SIG-M5 treated with dmso at 0.1 percent for 504 hours (cell line): ENCODE measurements at regions not wholly inside any gene's neighbourhood (a gene's known extent, or its start where the extent isn't known, plus 50 kb on each side); places are given as distances from the start of the nearest gene placed in this dataset.
"Not testable (repeated sequence)": the region's sequence is repeated elsewhere in the genome, so short reads cannot be mapped to it uniquely, and the experiment has no call there.

Experiments used
- DNase-seq: peaks from one replicate; lab custom pipeline; 2025; ENCODE audit not compliant: unreplicated experiment; lab: John Stamatoyannopoulos, UW

DNA sequence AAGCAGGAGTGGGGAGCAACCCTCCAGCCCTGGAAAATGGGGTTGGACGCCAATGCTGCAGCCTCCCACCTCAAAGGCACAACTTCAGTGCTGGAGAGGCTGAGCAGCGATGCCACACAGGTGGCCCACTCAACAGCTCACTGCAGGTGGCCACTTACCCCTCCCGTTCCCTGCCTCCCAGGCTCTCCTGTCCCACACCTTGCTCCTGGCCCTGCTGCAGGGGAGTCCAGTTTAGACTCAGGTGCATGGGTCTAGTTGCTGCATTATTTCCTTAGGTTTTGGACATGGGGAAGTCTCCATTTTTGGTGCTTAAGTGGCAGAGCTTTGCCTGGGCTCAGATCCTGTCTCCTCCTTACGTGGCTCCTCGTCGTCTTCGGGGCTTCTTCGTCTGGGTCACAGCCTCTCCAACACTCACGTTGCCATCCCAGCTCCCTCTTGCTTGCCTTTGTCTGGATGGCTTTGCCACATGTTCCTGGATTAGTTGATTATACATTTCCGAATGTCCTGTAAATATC is 898.3 kb downstream of the BRD1 start:
- DNase-seq: no peak

DNA sequence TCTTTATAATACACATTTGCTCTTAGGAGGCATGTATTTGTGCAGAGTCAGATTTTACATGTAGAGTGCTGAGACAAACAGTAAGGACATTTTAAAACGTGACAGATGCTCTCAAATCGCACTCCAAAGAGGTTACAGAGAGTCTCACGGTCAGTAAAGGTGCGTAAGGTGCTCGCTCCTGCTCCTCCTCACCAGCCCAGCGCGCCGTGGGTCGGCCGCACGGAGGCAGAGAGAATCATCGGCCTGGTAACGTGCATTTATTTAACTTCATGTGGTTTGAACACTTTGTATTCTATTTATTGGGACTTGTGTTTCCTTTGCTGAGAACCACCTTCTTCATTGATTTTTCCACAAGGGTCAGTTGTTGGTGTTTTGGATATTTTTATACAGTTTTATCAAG is 900.1 kb downstream of the BRD1 start:
- no peak for DNase-seq

DNA sequence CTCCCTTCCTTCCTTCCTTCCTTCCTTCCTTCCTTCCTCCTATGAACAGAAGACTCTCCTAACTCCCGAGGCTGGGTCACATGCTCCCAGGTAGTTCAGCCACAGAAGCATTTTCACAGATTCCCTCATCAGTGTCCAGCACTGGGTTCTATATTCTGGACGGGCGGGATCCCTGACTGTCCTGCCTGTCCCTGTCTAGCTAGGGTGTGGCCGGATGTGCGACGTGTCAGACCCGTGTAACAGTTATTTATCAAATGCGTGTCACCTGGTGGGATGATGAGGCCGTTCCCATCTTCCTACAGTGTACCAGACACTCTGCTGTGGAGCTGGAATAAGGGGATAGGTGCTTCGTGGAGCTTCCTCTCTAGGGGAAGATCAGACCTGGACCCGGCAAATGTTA is 901.0 kb downstream of the BRD1 start:
- DNase-seq: no peak

DNA sequence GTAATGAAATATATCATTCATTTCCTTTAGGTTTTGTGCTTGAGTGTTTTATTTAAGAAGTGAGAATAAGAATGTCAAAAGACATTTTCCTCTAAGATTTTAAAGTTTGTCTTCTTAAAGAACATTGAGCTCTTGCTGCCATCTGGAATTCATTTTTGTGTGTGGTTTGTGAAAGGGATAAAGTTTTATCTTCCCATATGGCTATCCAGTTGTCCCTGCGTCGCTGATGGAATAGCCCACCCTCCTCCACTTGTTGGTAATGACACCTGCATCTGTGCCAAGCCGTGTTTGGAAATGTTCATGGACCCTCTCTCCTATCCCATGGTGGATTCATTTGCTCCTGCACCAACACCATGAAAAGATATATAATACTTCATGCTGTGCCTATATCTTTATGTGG is 901.5 kb downstream of the BRD1 start:
- no peak for DNase-seq

DNA sequence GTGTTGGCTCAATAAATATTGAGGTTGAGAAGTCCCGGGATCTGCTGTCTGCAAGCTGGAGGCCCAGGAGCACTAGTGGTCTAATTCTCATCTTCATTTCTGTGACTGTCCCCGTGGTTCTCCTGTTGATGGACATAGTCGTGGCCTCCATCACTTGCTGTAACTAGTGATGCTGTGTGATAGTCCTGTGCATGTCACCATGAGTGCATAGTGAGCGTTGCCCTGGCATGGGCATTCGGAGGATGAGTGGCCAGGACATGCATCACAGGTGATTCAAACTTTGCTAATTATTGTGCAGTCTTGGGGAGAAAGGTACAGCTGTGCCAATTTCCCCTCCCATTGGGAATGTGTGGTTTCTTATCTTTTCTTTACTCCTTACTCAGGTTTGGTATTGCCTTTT is 902.2 kb downstream of the BRD1 start:
- no peak for DNase-seq

DNA sequence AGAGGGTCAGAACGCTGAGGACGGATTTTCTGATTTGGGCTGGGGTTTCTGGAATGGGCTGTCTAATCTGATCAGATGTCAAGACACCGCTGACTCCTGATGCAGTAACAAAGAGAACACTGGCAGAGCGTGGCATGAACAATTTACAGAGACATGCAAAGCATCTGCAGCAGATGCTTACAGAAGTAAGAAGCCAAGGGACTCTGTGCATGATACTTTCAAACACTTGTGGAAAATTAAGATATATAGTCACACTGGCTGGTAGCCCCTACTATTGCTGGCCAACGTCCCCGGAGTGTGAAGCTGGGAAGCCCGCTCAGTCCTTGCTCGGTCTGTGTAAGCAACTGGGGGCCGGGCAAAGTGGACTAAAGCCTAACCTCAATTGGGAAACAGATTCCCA is 903.7 kb downstream of the BRD1 start:
- no peak for DNase-seq

DNA sequence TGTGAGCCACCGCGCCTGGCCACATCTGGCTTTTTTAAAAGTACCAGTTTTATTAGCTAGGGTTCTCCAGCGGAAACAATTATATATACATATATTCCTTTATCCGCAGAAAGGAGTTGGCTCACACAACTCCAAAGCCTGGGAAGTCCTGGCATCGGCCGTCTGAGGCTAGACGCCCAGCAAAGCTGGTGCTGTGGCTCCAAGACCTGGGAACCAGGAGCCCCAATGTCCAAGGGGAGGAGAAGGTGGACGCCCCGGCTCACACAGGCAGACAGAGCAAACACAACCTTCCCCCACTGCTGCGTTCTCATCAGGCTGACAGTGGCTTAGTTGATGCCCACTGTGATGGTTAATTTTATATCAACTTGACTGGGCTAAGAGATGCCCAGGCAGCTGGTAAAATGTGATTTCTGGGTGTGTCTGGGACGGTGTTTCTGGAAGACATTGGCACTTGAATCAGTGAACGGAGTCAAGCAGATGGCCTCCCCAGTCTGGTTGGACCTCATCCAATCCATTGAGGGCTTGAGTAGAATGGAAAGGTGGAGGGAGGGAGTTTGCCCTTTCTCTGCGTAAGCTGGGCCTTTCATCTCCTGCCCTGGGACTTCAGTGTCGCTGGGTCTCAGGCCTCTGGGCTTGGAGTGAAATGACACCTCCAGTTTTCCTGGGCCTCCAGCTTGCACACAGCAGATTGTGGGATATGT is 904.4 kb downstream of the BRD1 start:
- DNase-seq: no peak

DNA sequence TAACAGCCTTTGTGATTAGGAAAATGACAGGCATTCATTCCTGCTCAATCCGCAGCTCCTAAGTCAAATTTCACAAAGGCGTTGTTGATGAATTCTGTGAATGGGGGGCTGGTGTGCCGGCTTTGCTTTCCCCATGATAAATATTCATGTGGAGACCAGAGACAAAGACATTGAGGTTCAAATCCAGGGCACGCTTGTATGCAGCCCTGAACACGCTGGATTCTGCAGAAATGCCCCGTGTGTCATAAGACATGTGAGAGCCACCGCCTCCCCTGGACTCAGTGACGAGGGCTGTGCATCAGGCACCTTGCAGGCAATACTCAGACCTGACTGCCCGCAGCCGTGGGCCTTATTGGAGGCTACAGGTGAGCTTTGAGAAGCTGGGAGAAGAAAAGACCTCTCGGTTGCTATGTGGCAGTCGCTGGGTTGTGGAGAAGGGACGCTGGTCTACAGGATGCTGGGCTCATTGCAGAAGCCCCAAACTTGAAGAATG is 906.2 kb downstream of the BRD1 start:
- DNase-seq: no peak

DNA sequence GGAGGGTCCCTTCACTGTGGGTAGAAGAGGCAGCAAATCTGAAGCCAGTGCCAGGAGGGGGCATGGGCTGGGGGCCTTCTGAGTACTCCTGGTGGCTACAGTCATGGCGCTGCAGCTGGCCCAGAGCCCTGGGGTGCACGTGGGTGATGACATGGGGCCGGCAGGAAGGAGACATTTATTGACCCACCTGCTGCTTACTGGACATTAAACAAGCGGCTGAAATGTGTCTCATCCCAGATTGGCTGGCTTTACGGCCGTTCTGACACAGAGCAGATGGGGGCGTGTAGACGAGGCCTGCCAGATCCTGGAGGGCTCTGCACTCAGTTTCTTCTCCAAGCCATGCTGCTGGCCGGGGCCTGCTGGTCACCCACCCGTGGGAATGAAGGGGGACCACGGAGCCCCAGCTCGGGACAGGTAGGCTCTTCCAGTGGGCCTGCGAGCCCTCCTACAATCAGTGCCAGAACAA is 906.9 kb downstream of the BRD1 start:
- DNase-seq: no peak

DNA sequence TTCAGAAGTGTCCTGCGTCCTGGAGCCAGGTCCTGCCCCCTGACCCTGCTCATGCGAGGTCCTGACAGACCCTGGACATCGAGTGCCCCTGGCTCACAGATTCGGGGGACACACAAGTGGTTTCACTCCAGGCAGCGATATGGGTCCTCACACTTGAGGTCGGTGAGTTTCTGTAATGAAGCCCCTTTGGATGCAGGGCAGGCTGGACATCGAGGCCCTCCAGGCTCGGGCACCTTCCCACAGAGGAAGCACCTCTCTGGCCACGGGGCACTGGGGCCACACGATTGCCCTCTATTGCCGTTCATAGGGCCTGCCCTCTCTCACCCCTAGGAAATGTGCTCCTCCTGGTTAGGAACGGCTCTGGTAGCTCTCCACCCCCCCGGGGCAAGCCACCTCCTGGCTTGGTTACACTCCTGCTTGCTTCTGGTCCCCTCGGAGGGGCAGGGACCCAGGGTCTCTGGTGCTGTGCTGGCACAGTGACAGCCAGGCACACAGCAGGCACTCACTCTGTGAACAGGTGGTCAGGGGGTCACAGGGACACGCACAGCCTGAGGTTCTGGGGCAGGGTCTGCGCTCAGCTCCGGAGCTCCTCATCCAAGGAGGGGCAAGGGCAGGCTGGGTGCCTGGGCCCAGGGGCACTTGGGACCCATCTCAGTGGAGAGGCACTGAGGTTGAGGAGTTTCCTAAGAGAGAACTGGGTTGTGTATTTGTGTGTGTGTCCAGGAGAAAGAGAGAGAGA is 907.7 kb downstream of the BRD1 start:
- no peak for DNase-seq

DNA sequence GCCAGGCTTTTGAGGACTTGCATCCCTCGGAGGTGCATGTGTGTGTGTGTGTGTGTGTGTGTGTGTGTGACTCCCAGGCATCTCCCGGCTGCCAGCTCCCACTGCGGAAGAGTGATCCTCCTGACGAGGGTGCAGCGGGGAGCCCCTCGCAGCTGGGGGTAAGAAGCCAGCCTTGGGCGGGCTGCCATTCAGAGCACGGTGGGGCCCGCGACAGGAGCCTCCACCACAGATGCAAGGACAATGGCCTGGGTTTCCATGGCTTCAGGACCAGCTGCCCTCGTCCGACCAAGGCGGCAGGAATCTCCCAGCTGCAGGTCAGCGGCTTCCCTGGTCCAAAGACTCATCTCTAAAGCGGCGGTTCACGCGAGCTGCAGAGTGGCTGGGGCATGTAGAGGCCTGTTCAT is 908.5 kb downstream of the BRD1 start:
- DNase-seq: no peak

DNA sequence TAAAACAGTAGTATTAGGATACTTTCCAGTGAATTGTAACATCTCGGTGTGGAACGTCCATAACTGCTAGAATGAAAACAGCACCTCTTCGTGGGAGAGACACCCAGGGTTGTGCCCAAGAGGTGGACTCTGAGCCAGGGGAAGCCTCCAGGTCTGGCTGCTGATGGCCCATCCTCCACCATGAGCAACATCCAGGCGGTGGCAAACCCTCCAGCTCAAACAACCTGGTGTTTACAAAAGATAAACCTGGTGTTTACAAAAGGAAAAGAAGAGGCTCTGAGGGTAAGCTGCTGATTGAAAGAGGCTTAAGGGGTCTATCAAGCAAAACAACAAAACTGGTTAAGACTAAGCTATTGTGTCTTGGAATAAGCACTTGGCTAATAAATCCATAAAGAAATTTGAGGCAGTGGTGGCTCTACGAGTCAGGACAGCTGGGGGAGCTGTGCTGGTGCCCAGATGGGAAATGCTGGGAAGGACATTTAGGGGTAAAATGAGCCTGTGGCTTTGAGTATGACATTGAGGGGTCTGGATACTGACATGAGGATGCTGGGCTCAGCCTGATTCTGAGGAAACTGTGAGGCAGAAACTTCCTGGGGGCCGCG is 909.0 kb downstream of the BRD1 start:
- DNase-seq: no peak

DNA sequence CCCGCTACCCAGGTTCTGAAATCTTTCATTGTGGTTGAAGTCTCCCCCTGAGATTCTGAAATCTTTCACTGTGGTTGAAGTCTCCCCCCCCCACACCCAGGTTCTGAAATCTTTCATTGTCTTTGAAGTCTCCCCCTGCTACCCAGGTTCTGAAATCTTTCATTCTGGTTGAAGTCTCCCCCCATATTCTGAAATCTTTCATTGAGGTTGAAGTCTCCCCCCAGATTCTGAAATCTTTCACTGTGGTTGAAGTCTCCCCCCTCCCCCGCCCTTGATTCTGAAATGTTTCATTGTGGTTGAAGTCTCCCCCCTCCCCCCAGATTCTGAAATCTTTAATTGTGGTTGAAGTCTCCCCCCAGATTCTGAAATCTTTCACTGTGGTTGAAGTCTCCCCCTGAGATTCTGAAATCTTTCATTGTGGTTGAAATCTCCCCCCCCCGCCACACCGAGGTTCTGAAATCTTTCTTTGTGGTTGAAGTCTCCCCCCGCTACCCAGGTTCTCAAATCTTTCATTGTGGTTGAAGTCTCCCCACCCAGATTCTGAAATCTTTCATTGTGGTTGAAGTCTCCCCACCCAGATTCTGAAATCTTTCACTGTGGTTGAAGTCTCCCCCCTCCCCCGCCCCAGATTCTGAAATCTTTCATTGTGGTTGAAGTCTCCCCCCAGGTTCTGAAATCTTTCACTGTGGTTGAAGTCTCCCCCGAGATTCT is 915.2 kb downstream of the BRD1 start:
- not testable (repeated sequence) for DNase-seq

DNA sequence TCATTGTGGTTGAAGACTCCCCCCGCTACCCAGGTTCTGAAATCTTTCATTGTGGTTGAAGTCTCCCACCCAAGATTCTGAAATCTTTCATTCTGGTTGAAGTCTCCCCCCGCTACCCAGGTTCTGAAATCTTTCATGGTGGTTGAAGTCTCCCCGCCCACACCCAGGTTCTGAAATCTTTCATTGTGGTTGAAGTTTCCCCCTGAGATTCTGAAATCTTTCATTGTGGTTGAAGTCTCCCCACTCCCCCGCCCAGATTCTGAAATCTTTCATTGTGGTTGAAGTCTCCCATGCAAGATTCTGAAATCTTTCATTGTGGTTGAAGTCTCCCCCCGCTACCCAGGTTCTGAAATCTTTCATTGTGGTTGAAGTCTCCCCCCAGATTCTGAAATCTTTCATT is 916.0 kb downstream of the BRD1 start:
- not testable (repeated sequence) for DNase-seq

DNA sequence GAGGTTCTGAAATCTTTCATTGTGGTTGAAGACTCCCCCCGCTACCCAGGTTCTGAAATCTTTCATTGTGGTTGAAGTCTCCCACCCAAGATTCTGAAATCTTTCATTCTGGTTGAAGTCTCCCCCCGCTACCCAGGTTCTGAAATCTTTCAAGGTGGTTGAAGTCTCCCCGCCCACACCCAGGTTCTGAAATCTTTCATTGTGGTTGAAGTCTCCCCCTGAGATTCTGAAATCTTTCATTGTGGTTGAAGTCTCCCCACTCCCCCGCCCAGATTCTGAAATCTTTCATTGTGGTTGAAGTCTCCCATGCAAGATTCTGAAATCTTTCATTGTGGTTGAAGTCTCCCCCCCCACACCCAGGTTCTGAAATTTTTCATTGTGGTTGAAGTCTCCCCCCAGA is 916.6 kb downstream of the BRD1 start:
- not testable (repeated sequence) for DNase-seq

DNA sequence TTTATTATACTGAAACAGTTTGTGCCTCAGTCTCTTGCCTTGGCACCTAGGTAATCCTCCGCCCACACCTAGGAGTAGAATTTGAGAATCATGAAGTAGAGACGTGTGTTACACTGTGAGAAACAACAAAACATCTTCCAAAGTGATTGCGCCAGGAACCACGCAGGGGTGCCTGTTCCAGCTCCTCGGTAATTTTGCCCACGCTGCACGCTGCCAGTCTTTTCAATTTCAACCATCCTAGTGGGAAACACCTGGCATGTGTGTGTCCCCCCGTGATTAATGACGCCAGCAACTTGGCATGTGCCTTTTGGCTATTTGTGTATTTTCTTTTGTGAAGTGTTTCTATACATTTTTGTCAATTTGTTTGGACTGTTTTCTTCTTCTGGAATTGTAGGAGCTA is 919.1 kb downstream of the BRD1 start:
- no peak for DNase-seq

DNA sequence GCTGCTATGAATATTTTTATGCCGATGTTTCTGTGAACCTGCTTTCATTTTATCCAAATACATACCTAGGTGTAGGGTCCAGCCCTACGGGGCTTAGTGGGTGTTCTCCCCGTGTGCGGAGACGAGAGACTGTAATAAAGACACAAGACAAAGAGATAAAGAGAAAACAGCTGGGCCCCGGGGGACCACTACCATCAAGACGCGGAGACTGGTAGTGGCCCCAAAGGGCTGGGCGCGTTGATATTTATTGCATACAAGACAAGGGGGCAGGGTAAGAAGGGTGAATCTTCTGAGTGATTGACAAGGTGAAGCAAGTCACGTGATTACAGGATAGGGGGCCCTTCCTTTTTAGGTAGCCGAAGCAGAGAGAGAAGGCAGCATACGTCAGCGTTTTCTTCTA is 920.1 kb downstream of the BRD1 start:
- DNase-seq: no peak

DNA sequence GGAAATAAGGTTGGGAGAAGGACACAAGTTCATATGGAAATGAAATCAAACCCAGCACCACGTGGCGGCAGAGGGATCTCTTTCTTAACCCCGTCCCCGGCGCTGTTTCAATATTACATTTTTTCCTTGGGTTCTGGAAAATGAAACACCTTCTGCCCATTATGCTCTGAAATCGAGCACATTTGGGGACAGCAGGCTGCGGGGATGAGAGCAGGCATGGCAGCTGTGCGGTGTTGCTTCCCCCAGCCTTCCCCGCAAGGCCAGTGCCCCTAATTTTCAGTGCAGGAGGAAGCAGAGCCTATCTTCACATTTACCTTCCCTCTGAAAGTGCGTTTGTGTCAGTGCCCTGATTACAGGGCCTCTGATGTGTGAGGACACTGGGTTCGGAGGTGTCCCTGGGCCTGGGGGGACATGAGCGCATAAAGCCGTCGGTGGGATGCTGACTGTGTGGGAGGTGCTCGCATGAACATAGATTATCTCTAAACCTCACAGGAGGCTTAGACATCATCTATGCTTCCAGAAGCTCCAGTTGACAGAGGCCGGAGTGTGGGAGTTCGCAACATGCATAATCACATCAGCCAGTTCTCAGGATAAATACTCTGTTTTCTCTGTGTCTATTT is 921.3 kb downstream of the BRD1 start:
- no peak for DNase-seq

DNA sequence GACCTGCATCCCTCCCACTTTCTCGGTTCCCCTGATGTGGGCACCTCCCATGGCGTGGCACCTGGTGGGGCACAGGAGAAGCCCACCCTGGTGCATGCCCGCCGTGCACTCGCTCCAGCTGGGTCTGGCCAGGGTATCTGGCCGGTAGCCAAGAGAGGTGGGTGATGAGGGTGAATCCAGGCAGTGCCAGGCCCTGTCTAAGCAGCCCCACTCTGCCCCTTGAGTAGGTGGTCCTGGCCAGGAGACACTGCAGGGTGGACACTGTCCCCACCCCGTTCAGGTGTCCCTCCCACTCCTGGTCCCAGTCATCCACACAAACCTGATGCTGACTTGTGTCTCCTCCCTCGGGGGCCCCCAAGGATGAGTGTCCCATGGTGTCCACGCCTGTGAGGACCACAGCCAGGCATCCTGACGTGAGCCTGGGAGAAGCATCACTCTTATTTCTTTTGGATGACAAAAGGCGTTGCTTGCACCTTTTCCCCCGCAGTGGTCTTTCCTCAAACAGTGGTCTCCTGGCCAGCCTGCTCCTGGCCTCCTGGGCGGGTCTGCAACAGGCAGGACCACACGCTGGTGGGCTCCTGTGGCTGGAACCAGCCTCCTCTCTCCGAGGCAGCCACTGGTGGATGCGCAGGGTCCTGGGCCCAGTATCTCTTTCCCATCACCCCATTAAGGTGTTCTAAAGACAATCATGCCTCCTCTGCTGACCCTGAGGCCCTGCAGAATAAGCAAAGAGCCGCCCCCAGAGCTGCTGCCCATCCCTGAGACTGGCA is 922.3 kb downstream of the BRD1 start:
- DNase-seq: no peak
